Ishikawa (cell line): ENCODE measurements at regions not wholly inside any gene's neighbourhood (a gene's known extent, or its start where the extent isn't known, plus 50 kb on each side); places are given as distances from the start of the nearest gene placed in this dataset.

Experiments
- CEBPB ChIP-seq: IDR thresholded peaks from 2 replicates; pipeline ENCODE4 v1.6.1; 2012
- CREB1 ChIP-seq: IDR thresholded peaks from 2 replicates; pipeline ENCODE4 v1.6.1; 2012; ENCODE audit warnings: low read depth
- EGR1 ChIP-seq: IDR thresholded peaks from 2 replicates; pipeline ENCODE4 v1.6.1; 2012
- EP300 ChIP-seq: IDR thresholded peaks from 2 replicates; pipeline ENCODE4 v1.6.1; 2012; ENCODE audit warnings: borderline replicate concordance
- FOXM1 ChIP-seq: IDR thresholded peaks from 2 replicates; pipeline ENCODE4 v1.6.1; 2012; ENCODE audit warnings: low read depth, borderline replicate concordance
- MAX ChIP-seq: IDR thresholded peaks from 2 replicates; pipeline ENCODE4 v1.6.1; 2012
- NFIC ChIP-seq: IDR thresholded peaks from 2 replicates; pipeline ENCODE4 v1.6.1; 2012
- RAD21 ChIP-seq: IDR thresholded peaks from 2 replicates; pipeline ENCODE4 v1.6.1; 2012; ENCODE audit warnings: low read depth
- REST ChIP-seq: IDR thresholded peaks from 2 replicates; pipeline ENCODE4 v1.6.1; 2012; ENCODE audit warnings: low read depth, mild to moderate bottlenecking
- TAF1 ChIP-seq: IDR thresholded peaks from 2 replicates; pipeline ENCODE4 v1.6.1; 2012; ENCODE audit warnings: low read depth, mild to moderate bottlenecking
- TCF12 ChIP-seq: IDR thresholded peaks from 2 replicates; pipeline ENCODE4 v1.6.1; 2012; ENCODE audit warnings: low read depth
- TEAD4 ChIP-seq: IDR thresholded peaks from 2 replicates; pipeline ENCODE4 v1.6.1; 2012
- USF1 ChIP-seq: IDR thresholded peaks from 2 replicates; pipeline ENCODE4 v1.6.1; 2012
- YY1 ChIP-seq: IDR thresholded peaks from 2 replicates; pipeline ENCODE4 v1.6.1; 2012; ENCODE audit warnings: low read depth
- ZBTB7A ChIP-seq: IDR thresholded peaks from 2 replicates; pipeline ENCODE4 v1.6.1; 2012; ENCODE audit warnings: low read depth

GRCh38 chr7:67875558-67875957, 878.9 kb downstream of the TYW1 start:
- TF ChIP-seq REST (no peak), YY1 (no peak), TCF12 (no peak), NFIC (no peak)

- TF ChIP-seq TCF12, result no peak
- TF ChIP-seq CREB1, result no peak
- no peak for TF ChIP-seq TAF1
- no peak for TF ChIP-seq YY1
- TF ChIP-seq REST, result no peak
- no peak for TF ChIP-seq CEBPB
- no peak for TF ChIP-seq USF1
- TF ChIP-seq RAD21, result no peak
- no peak for TF ChIP-seq MAX
- TF ChIP-seq TEAD4, result no peak
- no peak for TF ChIP-seq FOXM1
- TF ChIP-seq NFIC, result no peak
- no peak for TF ChIP-seq EP300
- no peak for TF ChIP-seq ZBTB7A
Observed at GRCh38 chr7:67878808-67879207, 882.2 kb downstream of the TYW1 start.

- TF ChIP-seq REST (no peak), TEAD4 (no peak), EGR1 (no peak), ZBTB7A (no peak), TAF1 (no peak)
Observed at GRCh38 chr7:67882843-67883242, 886.2 kb downstream of the TYW1 start.

GRCh38 chr7:67890316-67890715, 893.7 kb downstream of the TYW1 start:
- TF ChIP-seq TCF12, result no peak
- TF ChIP-seq REST, result no peak
- TF ChIP-seq ZBTB7A, result no peak
- no peak for TF ChIP-seq RAD21
- no peak for TF ChIP-seq TAF1
- no peak for TF ChIP-seq EP300
- TF ChIP-seq MAX, result no peak
- no peak for TF ChIP-seq CEBPB
- no peak for TF ChIP-seq USF1
- no peak for TF ChIP-seq CREB1
- TF ChIP-seq NFIC, result no peak
- no peak for TF ChIP-seq EGR1
- no peak for TF ChIP-seq YY1
- no peak for TF ChIP-seq FOXM1
- TF ChIP-seq TEAD4, result no peak
